ENCODE measurements at regions not wholly inside any gene's neighbourhood (a gene's known extent, or its start where the extent isn't known, plus 50 kb on each side); places are given as distances from the start of the nearest gene placed in this dataset.

- Histone ChIP-seq H3K27me3 (no peaks in the 10 kb centered on the region), H3K36me3 (no peaks in the 10 kb centered on the region), H3K9me3 (no peaks in the 10 kb centered on the region), H3K4me1 (no peaks in the 10 kb centered on the region), H3K4me3 (no peak overlapping the region), H3K27ac (no peak overlapping the region)
- DNase-seq: no peak
- intact Hi-C loops (cut with DNase I; ENCODE audit: low total_unique reads): no loop called here
- in situ Hi-C loops (cut with MboI; ENCODE audit: low sequenced_read_pairs in 4 of 4): no loop called here
- TF ChIP-seq CTCF (IDR thresholded peaks at IDR 0.05 in 4 of 5, conservative IDR thresholded peaks at IDR 0.05 in 1 of 5) (no peak), POLR2A (IDR thresholded peaks at IDR 0.05) (no peak)
- no peak for ATAC-seq
Observed at GRCh38 chr2:189249171-189249570, 69.6 kb upstream of the COL5A2 start.

GRCh38 chr2:189249901-189250300, 70.3 kb upstream of the COL5A2 start:
- Histone ChIP-seq H3K36me3 (no peaks in the 10 kb centered on the region), H3K4me3 (no peak overlapping the region), H3K4me1 (no peaks in the 10 kb centered on the region), H3K27ac (no peak overlapping the region), H3K9me3 (no peaks in the 10 kb centered on the region), H3K27me3 (no peaks in the 10 kb centered on the region)
- intact Hi-C loops (cut with DNase I; ENCODE audit: low total_unique reads): no loop called here
- no peak for ATAC-seq
- in situ Hi-C loops (cut with MboI; ENCODE audit: low sequenced_read_pairs in 4 of 4): no loop called here
- no peak for DNase-seq
- TF ChIP-seq CTCF (IDR thresholded peaks at IDR 0.05 in 4 of 5, conservative IDR thresholded peaks at IDR 0.05 in 1 of 5) (no peak), POLR2A (IDR thresholded peaks at IDR 0.05) (no peak)

DNA sequence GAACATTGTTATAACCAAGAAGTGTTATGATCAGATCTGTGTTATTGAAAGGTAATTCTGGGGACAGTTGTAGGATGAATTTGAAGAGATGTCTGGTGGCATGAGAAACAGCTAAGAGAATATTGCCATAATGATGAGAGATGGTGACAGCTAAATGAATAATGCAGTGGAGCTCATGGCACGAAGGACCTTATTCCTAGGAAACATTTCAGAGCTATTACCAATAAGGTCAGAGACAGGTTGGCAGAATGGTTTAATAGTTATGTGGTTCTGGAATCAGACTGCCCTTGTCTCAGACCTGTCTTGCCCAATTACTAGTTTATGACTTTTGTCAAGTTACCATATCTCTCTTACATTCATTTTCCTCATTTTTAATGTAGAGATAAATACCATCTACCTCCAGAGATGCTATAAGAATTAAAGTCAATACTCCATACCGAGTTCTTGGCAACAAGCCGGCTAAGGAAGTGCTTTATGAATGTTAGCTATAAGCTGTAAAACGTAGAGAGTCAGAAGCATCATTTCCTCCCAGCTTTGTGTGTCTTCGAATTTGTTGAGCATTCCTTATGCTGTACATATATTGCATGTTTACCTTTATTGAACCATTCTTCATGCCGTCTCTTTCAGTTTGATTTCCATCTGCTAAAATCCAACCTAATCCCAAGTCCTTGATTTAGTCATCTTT, 73.6 kb upstream of the COL5A2 start:
- Histone ChIP-seq H3K27me3 (no peaks in the 10 kb centered on the region), H3K9me3 (no peaks in the 10 kb centered on the region), H3K4me3 (no peak overlapping the region), H3K27ac (no peak overlapping the region), H3K36me3 (no peaks in the 10 kb centered on the region), H3K4me1 (no peaks in the 10 kb centered on the region)
- in situ Hi-C loops (cut with MboI; ENCODE audit: low sequenced_read_pairs in 4 of 4): no loop called here
- intact Hi-C loops (cut with DNase I; ENCODE audit: low total_unique reads): no loop called here
- no peak for DNase-seq
- no peak for ATAC-seq
- no peak for TF ChIP-seq CTCF (IDR thresholded peaks at IDR 0.05 in 4 of 5, conservative IDR thresholded peaks at IDR 0.05 in 1 of 5)
- TF ChIP-seq POLR2A (IDR thresholded peaks at IDR 0.05): no peak

DNA sequence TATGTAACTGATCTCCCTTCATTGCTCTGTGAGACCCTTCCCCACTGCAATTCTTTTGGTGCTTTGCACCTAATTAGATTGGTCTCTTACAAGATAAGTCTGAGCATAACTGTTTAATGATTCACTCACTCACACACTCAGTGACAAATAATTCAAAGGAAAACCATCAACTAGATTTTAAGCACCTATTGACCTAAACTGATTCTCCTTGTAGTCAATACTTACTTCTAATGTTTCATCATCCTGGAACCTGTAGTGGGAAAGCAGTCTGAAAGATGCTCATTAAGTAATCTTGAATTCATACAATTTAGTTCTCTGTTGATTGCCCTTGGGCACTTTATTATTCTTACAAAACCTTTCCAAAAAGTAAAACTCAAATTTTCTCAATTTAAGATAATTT, 74.3 kb upstream of the COL5A2 start:
- no peaks in the 10 kb centered on the region for H3K27me3 ChIP-seq
- TF ChIP-seq CTCF (IDR thresholded peaks at IDR 0.05 in 4 of 5, conservative IDR thresholded peaks at IDR 0.05 in 1 of 5): no peak
- TF ChIP-seq POLR2A (IDR thresholded peaks at IDR 0.05): no peak
- no peaks in the 10 kb centered on the region for H3K9me3 ChIP-seq
- no peak for ATAC-seq
- no peaks in the 10 kb centered on the region for H3K36me3 ChIP-seq
- in situ Hi-C loops (cut with MboI; ENCODE audit: low sequenced_read_pairs in 4 of 4) (no loop called here), intact Hi-C loops (cut with DNase I; ENCODE audit: low total_unique reads) (no loop called here)
- H3K27ac ChIP-seq: no peak overlapping the region
- H3K4me3 ChIP-seq: no peak overlapping the region
- no peak for DNase-seq
- H3K4me1 ChIP-seq: no peaks in the 10 kb centered on the region

Measured in gastrocnemius medialis (tissue), 4 donors.